IPS-NIHi11 (cell line): ENCODE measurements at regions not wholly inside any gene's neighbourhood (a gene's known extent, or its start where the extent isn't known, plus 50 kb on each side); places are given as distances from the start of the nearest gene placed in this dataset.
"Not testable (repeated sequence)": the region's sequence is repeated elsewhere in the genome, so short reads cannot be mapped to it uniquely, and the experiment has no call there.

ENCODE experiments used
- DNase-seq: peaks from one replicate; pipeline ENCODE4 v3.0.0; 2012; ENCODE audit warnings: mixed read lengths, low spot score

GRCh38 chr6:43884652-43885022 lies 114.6 kb downstream of the VEGFA start:
- no peak for DNase-seq

DNA sequence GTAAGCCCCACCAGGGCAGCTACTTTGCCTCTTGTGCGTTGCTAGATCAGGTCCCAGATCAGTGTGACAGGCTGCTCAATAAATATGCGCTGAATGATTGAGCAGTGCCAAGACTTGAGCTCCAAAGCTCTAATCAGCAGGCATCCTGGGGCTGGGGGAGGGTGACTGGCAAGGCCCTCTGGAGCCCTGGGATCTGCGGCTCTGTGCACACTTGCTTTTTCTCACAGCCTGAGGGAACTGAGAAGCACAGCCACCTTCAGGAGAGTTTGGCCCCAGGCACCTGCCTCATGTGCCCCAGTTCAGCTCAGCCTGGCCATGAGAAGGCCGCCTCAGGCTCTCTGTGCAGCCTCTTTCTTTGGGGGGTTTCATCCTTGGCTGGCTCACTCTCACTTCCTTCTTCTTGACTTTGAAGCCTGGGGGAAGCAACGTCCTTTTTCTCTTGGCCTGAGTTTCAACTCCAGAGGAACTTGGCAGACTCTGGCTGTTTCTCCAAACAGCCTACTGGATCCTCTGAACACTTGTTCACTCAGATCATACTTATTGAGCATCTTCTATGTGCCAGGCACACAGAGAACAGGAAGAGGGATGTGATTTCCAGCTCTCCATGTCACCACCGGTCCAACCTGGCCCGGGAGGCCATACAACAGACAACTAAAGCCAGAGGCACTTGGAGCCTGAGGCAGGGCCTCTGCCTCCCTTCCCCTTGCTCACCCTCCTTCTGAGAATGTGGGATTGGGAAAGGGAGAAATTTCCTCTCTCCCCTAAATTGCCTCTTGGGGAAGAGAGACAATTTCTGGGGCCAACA lies 114.0 kb downstream of the VEGFA start:
- DNase-seq = no peak

- not testable (repeated sequence) for DNase-seq
These were observed 112.9 kb downstream of the VEGFA start for GRCh38 chr6:43882690-43883448.

- DNase-seq = no peak
These were observed 110.5 kb downstream of the VEGFA start for GRCh38 chr6:43880236-43881137.

- no peak for DNase-seq
These were observed 109.7 kb downstream of the VEGFA start for GRCh38 chr6:43879722-43880121.

GRCh38 chr6:43878823-43879495 lies 108.9 kb downstream of the VEGFA start:
- DNase-seq = no peak

GRCh38 chr6:43878127-43878634 lies 108.2 kb downstream of the VEGFA start:
- DNase-seq = no peak

DNA sequence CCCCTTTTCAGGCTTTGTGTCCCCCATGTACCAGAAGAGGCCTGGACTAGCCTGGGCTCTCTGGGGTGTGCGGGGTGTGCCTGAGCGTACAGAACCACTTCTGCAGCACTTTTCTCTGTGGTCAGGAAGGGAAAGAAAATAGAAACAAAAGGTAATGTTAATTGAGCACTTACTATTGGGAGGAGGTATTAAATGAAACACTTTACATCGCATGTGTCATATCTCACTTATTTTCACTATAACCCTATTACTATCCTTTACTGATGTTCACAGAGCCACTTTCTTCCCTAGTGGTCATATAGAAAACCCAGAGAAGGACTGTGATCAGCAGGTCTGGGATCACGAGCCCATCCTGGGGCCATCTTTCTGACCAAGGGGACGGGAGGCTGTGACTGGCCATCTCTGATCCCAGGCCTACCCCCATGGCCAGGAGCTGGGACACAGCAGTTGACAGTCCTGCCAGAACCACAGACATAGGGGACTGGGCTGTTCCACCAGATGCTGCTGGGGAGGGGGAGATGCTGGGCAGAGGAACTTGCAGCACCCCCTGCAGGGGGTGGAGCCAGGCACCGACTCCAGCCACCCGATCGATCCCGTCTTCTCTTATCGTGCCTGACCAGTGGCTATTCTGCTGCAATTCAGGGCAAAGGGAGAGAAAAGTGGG lies 107.6 kb downstream of the VEGFA start:
- DNase-seq = peak; percentile 53

GRCh38 chr6:43877036-43877435 lies 107.0 kb downstream of the VEGFA start:
- DNase-seq = no peak

- DNase-seq = no peak
These were observed 106.6 kb downstream of the VEGFA start for GRCh38 chr6:43876602-43877001.

DNA sequence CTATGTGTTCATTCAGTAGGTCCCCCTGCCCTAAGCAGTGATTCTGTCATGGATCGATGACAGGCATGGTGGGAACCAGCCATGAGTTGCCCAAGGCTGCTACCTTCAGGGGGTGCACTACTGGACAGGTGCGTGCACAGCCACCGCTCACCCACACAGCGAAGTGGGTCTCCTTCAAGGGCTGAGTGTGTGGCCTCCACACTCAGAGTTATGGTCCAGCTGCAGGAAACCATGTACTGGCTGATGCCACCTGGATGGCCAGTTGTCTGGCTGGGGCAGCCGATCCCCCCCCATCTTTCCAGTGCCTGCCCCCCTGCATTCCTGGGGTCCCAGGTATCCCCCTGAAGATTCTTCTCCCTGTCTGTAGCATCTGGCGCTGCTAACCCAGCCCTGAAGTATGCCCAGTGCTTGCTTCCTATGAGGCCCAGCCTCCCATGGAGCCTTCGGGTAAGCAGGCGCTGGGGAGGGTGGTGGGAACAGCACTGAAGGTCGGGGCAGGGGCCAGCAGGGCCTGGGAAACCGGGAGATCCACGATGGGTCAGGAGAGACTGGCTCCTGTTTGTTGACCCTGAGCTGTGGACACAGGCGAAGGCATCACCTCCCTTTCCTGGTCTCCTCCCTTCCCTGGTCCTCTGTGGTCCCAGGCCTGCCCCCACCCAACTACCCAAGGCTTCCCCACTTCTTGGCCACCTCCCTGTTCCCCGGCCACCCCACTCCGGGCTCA lies 106.0 kb downstream of the VEGFA start:
- DNase-seq = no peak

DNA sequence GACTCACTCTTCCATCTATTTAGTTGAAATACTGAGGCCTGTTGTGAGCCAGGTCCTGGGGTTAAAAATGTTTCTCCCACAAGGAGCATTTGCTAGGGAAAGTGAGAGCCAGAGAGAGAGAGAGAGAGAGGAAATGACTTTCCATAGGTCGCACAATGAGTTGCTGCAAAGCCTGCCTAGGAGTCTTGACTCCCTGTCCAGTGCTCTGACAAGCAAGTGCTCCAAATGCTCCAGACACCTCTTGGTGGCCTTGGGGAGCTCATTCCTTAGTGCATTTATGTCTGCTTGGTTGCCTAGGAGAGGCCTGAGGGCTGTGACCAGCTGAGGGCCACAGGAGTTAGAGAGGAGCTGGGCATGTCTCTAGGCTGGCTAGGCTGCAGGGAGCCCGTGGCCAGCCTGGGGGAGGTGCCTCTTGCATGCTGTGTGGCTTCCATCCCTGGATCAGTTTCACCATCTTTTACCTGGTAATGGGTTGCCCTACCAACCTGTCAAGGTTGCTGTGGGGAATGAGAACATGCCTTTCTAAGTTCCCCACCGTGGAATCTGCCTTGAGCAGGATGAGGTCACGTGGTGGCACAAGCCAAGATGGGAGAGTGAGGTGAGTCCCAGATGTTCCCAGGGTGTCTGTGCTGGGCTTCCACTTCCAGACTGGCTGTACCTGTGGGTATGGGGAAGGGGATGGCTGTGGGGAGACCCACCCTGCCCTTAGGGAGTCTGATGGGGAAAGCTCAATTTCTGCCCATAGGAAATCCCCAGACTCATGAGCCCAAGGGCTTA lies 105.0 kb downstream of the VEGFA start:
- no peak for DNase-seq

DNA sequence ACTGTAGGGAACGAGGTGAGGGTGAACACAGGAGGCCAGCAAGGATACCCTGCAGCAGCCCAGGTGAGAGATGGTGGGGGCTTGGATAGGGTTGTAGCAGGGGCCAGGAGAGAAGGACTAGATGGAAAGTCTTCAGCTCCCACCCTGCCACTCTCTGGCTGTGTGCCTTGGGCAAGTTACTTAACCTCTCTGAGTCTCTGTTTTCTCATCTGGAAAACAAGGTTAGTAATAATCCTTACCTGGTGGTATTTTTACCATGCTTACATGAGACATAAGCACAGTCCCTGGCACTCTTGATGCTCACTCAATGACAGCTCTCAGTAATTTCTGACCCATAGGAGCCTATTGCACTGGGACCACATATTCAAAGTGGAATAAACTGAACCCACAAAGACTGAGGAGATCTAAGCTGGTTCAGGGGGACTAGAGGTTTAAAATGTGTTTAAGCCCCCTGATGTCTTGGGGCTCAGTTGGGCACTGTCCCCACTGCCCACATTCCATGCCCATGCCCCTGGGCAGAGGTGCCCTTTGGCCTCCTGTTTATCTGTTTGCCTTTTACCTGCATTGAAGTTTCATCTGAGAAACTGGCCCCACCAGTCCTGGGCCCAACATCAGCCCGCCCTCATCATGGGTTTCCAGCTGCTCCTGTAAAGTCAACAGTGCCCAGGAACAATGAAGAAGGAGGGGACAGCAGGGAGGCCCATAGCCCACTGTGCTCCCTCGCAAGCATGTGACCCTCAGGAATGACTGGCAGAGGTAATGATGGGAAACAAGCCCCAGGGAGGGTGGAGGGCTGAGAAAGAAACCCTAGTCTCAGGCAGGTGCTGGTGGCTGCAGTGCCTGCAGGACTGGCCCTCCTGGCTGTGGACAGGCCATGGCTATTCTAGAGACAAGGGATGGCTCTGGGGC lies 104.0 kb downstream of the VEGFA start:
- DNase-seq = peak; percentile 63

DNA sequence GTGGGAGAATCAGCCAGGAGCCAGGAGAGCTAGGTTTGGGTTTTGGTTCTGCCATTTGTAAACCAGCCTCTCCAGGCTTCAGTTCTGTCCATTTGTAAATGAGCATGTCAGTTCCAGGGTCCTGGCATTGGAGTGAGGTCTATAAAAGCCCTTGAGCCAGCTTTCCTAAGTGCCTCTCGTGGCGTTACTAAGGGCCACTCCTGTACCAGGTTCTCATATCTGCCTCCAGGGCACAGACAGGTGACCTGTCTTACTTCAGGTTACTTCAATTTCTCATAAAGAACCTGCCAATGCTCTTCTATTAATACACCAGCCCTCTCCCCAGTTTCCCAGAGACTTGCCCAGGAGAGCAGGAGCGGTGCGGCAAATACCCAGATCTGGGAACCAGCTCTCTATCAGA lies 101.9 kb downstream of the VEGFA start:
- no peak for DNase-seq

- no peak for DNase-seq
These were observed 101.3 kb downstream of the VEGFA start for GRCh38 chr6:43871284-43871683.

- no peak for DNase-seq
These were observed 100.7 kb downstream of the VEGFA start for GRCh38 chr6:43870660-43871061.

- no peak for DNase-seq
These were observed 100.0 kb downstream of the VEGFA start for GRCh38 chr6:43869792-43870659.
